SK-N-SH treated with all-trans-retinoic acid at 6 μM for 48 hours (cell line): ENCODE measurements at regions not wholly inside any gene's neighbourhood (a gene's known extent, or its start where the extent isn't known, plus 50 kb on each side); places are given as distances from the start of the nearest gene placed in this dataset.

Experiments
- ATAC-seq: fragments of 200-7000 bp; cut with Tn5 transposase; 3 replicates; pipeline ENCODE4 v1.9.1; 2020; ENCODE audit warnings: mild to moderate bottlenecking, moderate library complexity
- CSDC2 ChIP-seq: fragments of 250-450 bp; sonication (Bioruptor Pico); IDR thresholded peaks from 2 replicates; pipeline ENCODE4 v1.5.0; 2020; ENCODE audit warnings: mild to moderate bottlenecking, moderate library complexity
- ESRRG ChIP-seq: fragments of 250-450 bp; sonication (Bioruptor Pico); IDR thresholded peaks from 2 replicates; pipeline ENCODE4 v1.6.1; 2021; ENCODE audit warnings: mild to moderate bottlenecking
- GLIS3 ChIP-seq: fragments of 250-450 bp; sonication (Bioruptor Pico); IDR thresholded peaks from 2 replicates; pipeline ENCODE4 v1.5.0; 2020; ENCODE audit warnings: mild to moderate bottlenecking, moderate library complexity
- OSR1 ChIP-seq: fragments of 250-450 bp; sonication (Bioruptor Pico); IDR thresholded peaks from 2 replicates; pipeline ENCODE4 v1.8.0; 2022; ENCODE audit warnings: moderate library complexity, mild to moderate bottlenecking, inconsistent platforms
- PPARA ChIP-seq: fragments of 250-450 bp; sonication (Bioruptor Pico); IDR thresholded peaks from 2 replicates; pipeline ENCODE4 v1.5.0; 2020; ENCODE audit warnings: mild to moderate bottlenecking, borderline replicate concordance
- RARB ChIP-seq: fragments of 250-450 bp; sonication (Bioruptor Pico); IDR thresholded peaks from 2 replicates; pipeline ENCODE4 v1.8.0; 2021; ENCODE audit warnings: mild to moderate bottlenecking, moderate library complexity
- SNAI2 ChIP-seq: fragments of 250-450 bp; sonication (Bioruptor Pico); IDR thresholded peaks from 2 replicates; pipeline ENCODE4 v1.5.0; 2020; ENCODE audit warnings: mild to moderate bottlenecking, moderate library complexity
- TCF4 ChIP-seq: fragments of 250-450 bp; sonication (Bioruptor Pico); IDR thresholded peaks from 2 replicates; pipeline ENCODE4 v1.8.0; 2021; ENCODE audit warnings: mild to moderate bottlenecking, moderate library complexity, borderline replicate concordance
- TOX ChIP-seq: fragments of 250-450 bp; sonication (Bioruptor Pico); IDR thresholded peaks from 2 replicates; pipeline ENCODE4 v1.8.0; 2021; ENCODE audit warnings: mild to moderate bottlenecking, moderate library complexity, borderline replicate concordance
- ZC3H10 ChIP-seq: fragments of 250-450 bp; sonication (Bioruptor Pico); IDR thresholded peaks from 2 replicates; pipeline ENCODE4 v1.5.1; 2021; ENCODE audit warnings: mild to moderate bottlenecking, moderate library complexity
- ZFP30 ChIP-seq: fragments of 450-650 bp; formaldehyde crosslinking; IDR thresholded peaks from 2 replicates; pipeline ENCODE4 v1.5.0; 2022; ENCODE audit warnings: mild to moderate bottlenecking, moderate library complexity
- ZNF565 ChIP-seq: fragments of 450-650 bp; formaldehyde crosslinking; conservative IDR thresholded peaks from 2 replicates; pipeline ENCODE4 v1.5.0; 2020; ENCODE audit warnings: low read depth, mild to moderate bottlenecking, moderate library complexity
- ZNF70 ChIP-seq: fragments of 450-650 bp; formaldehyde crosslinking; IDR thresholded peaks from 2 replicates; pipeline ENCODE4 v1.5.0; 2020; ENCODE audit warnings: mild to moderate bottlenecking, moderate library complexity
- ZNF8 ChIP-seq: fragments of 450-650 bp; formaldehyde crosslinking; IDR thresholded peaks from 2 replicates; pipeline ENCODE4 v1.5.0; 2020; ENCODE audit warnings: mild to moderate bottlenecking, moderate library complexity
- TF ChIP-seq, protein P1 (sequence below): fragments of 250-450 bp; sonication (Bioruptor Pico); IDR thresholded peaks from 2 replicates; pipeline ENCODE4 v1.8.0; 2021; ENCODE audit warnings: low read depth, mild to moderate bottlenecking, moderate library complexity, borderline replicate concordance
- TF ChIP-seq, protein P2 (sequence below): fragments of 250-450 bp; sonication (Bioruptor Pico); IDR thresholded peaks from 2 replicates; pipeline ENCODE4 v1.5.0; 2020; ENCODE audit warnings: mild to moderate bottlenecking, moderate library complexity
- TF ChIP-seq, protein P3 (sequence below): fragments of 250-450 bp; sonication (Bioruptor Pico); IDR thresholded peaks from 2 replicates; pipeline ENCODE4 v1.5.1; 2020; ENCODE audit warnings: low read depth, mild to moderate bottlenecking, moderate library complexity
- TF ChIP-seq, protein P4 (sequence below): fragments of 250-450 bp; sonication (Bioruptor Pico); IDR thresholded peaks from 2 replicates; pipeline ENCODE4 v1.5.1; 2021; ENCODE audit warnings: mild to moderate bottlenecking, moderate library complexity

DNA sequence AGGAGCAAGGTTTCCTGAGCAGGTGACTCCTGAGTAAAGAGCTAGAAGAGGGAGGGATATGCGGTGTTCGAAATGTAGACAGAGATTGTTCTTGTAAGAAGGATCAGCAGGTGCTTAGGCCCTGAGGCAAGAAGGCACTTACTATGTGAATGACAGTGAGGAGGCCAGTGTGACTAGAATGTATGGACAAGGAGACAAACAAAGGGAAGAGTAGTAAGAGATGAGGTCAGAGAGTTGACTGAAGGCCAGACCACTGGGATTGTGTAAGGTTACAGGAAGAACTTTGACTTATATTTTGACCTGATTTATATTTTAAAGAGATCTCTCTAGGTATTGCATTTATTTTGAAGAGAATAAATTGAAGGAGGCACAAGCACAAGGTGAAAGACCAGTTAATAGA is 118.4 kb upstream of the ENPEP start (continued):
- TF ChIP-seq, protein P1, sequence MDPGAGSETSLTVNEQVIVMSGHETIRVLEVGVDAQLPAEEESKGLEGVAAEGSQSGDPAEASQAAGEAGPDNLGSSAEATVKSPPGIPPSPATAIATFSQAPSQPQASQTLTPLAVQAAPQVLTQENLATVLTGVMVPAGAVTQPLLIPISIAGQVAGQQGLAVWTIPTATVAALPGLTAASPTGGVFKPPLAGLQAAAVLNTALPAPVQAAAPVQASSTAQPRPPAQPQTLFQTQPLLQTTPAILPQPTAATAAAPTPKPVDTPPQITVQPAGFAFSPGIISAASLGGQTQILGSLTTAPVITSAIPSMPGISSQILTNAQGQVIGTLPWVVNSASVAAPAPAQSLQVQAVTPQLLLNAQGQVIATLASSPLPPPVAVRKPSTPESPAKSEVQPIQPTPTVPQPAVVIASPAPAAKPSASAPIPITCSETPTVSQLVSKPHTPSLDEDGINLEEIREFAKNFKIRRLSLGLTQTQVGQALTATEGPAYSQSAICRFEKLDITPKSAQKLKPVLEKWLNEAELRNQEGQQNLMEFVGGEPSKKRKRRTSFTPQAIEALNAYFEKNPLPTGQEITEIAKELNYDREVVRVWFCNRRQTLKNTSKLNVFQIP (CRISPR knock-in tag) = no peak
- TF ChIP-seq SNAI2 (CRISPR knock-in tag) = no peak
- TF ChIP-seq PPARA (CRISPR knock-in tag) = no peak

DNA sequence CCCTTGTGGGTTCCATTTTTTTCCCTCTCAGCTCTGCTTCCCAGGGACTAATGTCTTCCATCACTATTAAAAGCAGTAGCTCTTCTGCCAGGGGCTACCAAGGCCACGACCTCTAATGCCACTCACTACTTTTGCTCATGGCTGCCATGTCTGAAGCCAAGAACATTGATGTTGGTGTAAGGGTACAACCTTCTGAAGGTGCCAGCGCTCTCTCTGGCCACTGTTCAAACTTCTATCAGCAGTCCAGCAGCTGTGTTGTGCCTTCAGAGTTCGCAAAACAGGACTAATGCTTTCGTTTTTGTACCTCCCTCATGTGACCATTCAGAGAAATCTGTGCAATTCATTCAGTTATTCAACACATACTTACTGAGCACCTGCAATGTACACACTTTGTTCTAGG is 121.5 kb upstream of the ENPEP start:
- no peak for TF ChIP-seq OSR1 (CRISPR knock-in tag)
- ATAC-seq = no peak

DNA sequence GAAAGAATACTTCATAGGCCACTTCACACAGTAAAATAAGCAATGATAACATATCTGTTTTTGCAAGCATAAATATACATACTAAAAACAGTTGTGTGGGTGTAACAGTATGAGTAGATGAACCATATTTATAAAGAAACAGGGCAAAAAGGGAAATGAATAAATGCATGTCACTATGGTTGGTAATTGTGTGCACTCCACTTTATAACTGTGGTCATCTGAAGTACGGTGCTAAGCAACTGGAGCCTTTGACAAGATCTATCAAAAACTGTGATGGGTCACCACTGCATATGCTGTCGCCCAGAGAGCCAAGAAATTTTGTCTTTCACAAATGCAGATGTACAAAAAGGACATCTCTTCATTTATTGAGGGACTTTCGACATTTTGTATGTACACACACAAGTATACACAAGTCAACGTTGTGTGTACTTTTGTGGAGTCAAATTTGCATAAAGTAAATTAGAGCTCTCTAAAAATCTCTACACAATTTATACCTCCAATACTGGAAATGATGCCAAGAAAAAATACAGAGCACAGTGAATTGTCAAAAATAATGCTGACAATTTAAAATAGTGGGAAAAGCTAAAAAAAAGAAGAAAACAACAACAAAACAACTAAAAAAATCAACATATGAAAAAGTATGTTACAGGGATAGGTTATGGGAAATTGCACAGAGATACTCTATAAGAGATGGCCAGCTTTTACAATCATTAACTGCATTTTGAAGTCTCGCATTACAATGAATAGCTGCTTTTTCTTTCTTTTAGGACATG is 123.1 kb upstream of the ENPEP start:
- ATAC-seq = no peak
- TF ChIP-seq ZNF565 (CRISPR knock-in tag) = no peak
- TF ChIP-seq, protein P2, sequence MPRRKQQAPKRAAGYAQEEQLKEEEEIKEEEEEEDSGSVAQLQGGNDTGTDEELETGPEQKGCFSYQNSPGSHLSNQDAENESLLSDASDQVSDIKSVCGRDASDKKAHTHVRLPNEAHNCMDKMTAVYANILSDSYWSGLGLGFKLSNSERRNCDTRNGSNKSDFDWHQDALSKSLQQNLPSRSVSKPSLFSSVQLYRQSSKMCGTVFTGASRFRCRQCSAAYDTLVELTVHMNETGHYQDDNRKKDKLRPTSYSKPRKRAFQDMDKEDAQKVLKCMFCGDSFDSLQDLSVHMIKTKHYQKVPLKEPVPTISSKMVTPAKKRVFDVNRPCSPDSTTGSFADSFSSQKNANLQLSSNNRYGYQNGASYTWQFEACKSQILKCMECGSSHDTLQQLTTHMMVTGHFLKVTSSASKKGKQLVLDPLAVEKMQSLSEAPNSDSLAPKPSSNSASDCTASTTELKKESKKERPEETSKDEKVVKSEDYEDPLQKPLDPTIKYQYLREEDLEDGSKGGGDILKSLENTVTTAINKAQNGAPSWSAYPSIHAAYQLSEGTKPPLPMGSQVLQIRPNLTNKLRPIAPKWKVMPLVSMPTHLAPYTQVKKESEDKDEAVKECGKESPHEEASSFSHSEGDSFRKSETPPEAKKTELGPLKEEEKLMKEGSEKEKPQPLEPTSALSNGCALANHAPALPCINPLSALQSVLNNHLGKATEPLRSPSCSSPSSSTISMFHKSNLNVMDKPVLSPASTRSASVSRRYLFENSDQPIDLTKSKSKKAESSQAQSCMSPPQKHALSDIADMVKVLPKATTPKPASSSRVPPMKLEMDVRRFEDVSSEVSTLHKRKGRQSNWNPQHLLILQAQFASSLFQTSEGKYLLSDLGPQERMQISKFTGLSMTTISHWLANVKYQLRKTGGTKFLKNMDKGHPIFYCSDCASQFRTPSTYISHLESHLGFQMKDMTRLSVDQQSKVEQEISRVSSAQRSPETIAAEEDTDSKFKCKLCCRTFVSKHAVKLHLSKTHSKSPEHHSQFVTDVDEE = no peak

DNA sequence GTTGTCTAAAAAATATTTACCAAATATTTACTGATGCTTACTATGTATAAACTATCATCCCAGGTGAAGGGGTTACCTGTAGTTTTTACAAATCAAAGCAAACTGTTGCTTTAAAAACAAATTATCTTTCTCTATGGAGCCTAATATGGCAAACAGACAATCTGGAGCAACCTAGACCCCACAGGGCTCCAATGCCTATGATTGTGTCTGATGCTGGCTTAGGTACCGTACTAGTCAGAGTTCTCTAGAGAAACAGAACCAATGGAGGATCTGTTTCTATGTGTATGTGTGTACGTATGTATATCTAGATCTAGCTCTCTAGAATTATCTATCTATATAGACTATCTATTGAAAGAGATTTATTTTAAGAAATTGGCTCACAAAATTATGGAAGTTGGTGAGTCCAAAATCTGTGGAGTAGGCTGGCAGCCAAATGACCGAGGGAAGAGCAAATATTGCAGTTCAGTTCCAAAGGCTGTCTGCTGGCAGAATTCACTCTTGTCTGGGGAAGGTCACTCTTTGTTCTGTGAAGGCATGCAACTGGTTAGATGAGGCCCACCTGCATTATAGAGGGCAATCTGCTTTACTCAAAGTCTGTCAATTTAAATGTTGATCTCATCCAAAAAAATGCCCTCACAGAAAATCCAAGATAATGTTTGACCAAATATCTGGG is 127.1 kb upstream of the ENPEP start:
- TF ChIP-seq, protein P1 (CRISPR knock-in tag) = no peak
- no peak for TF ChIP-seq GLIS3 (CRISPR knock-in tag)
- no peak for TF ChIP-seq ZNF8
- TF ChIP-seq, protein P3, sequence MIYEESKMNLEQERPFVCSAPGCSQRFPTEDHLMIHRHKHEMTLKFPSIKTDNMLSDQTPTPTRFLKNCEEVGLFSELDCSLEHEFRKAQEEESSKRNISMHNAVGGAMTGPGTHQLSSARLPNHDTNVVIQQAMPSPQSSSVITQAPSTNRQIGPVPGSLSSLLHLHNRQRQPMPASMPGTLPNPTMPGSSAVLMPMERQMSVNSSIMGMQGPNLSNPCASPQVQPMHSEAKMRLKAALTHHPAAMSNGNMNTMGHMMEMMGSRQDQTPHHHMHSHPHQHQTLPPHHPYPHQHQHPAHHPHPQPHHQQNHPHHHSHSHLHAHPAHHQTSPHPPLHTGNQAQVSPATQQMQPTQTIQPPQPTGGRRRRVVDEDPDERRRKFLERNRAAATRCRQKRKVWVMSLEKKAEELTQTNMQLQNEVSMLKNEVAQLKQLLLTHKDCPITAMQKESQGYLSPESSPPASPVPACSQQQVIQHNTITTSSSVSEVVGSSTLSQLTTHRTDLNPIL (CRISPR knock-in tag) = no peak
- TF ChIP-seq, protein P4, sequence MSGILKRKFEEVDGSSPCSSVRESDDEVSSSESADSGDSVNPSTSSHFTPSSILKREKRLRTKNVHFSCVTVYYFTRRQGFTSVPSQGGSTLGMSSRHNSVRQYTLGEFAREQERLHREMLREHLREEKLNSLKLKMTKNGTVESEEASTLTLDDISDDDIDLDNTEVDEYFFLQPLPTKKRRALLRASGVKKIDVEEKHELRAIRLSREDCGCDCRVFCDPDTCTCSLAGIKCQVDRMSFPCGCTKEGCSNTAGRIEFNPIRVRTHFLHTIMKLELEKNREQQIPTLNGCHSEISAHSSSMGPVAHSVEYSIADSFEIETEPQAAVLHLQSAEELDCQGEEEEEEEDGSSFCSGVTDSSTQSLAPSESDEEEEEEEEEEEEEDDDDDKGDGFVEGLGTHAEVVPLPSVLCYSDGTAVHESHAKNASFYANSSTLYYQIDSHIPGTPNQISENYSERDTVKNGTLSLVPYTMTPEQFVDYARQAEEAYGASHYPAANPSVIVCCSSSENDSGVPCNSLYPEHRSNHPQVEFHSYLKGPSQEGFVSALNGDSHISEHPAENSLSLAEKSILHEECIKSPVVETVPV (CRISPR knock-in tag) = no peak
- no peak for TF ChIP-seq TOX
- ATAC-seq = no peak

DNA sequence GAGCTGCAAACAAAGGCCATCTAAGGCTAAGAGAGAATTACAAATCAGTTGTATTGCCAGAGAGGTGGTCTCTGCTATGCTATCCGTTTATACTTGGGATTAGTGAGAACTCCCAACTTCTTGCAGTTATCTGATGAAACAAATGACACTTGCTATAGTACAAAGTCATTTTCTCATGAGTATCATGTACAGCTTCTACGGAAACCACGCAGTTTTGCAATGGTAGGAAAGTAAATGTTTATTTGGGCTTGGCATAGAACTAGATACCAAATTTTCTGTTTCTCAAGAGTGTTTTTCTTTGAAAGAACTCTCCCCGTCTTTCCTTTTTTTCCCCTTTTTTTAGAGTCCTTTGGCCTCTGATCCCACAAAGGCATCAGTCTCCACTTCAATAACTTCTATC is 128.2 kb upstream of the ENPEP start:
- no peak for ATAC-seq
- no peak for TF ChIP-seq ESRRG
- no peak for TF ChIP-seq OSR1 (CRISPR knock-in tag)
- TF ChIP-seq PPARA (CRISPR knock-in tag) = no peak
- TF ChIP-seq ZC3H10 (CRISPR knock-in tag) = no peak
- TF ChIP-seq RARB (CRISPR knock-in tag) = no peak
- TF ChIP-seq CSDC2 (CRISPR knock-in tag) = no peak
- TF ChIP-seq SNAI2 (CRISPR knock-in tag) = no peak
- TF ChIP-seq ZNF70 (CRISPR knock-in tag) = no peak
- TF ChIP-seq TOX = no peak
- TF ChIP-seq ZNF8 = no peak
- TF ChIP-seq, protein P1 (CRISPR knock-in tag) = no peak
- TF ChIP-seq, protein P4 (CRISPR knock-in tag) = no peak
- TF ChIP-seq ZFP30 (CRISPR knock-in tag) = no peak
- TF ChIP-seq TCF4 (CRISPR knock-in tag) = no peak
- TF ChIP-seq GLIS3 (CRISPR knock-in tag) = no peak
